HCT116 (cell line): ENCODE measurements at regions not wholly inside any gene's neighbourhood (a gene's known extent, or its start where the extent isn't known, plus 50 kb on each side); places are given as distances from the start of the nearest gene placed in this dataset.

Experiments used
- EZH2 ChIP-seq: fragments of 200-600 bp; sonication (generic); IDR thresholded peaks from 2 replicates; pipeline ENCODE4 v1.6.1; 2017; ENCODE audit warnings: antibody characterized with exemption, mixed run types
- SP1 ChIP-seq: IDR thresholded peaks from 2 replicates; pipeline ENCODE4 v1.6.1; 2012; ENCODE audit warnings: low read depth

DNA sequence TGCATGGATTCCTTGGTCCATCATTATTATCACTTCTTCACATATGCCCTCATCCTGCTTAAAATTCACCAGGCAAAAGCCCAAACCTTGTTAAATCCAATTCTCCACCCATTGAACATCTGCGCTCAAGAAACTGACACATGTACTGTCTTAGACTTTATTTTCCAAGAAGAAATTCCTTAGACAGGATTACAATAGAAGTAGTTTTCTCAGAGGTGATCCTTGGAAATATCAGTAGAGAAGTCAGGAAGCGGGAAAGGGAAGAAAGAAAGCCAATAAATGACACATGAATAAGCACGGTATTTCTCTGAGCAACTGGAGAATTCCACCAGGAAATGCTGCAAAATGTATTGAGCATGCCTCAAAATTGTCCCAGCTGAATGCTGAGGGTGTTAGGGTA lies 90.2 kb downstream of the FOXD1 start:
- no peak for TF ChIP-seq SP1
- no peak for TF ChIP-seq EZH2
